ENCODE measurements at regions not wholly inside any gene's neighbourhood (a gene's known extent, or its start where the extent isn't known, plus 50 kb on each side); places are given as distances from the start of the nearest gene placed in this dataset.

GRCh38 chr9:3769646-3770045 lies 243.8 kb upstream of the RFX3 start:
- no peak for DNase-seq (ENCODE audit: low spot score)
- 28% methylated on average over 4 of the region's 4 CpGs for WGBS
- Histone ChIP-seq H3K9ac (ENCODE audit: low read depth in 1 of 2, low read length in 2 of 2) (no peak overlapping the region), H3K4me1 (ENCODE audit: control insufficient read depth in 4 of 4, insufficient read depth in 4 of 4, low read length in 3 of 4) (no peaks in the 10 kb centered on the region), H3K4me3 (ENCODE audit: low read depth in 1 of 3, low read length in 3 of 3) (no peak overlapping the region), H3K36me3 (ENCODE audit: control insufficient read depth in 4 of 4, insufficient read depth in 3 of 4, low read depth in 1 of 4, low read length in 3 of 4) (no peaks in the 10 kb centered on the region), H3K9me3 (ENCODE audit: control insufficient read depth in 4 of 4, low read length in 3 of 4) (no peaks in the 10 kb centered on the region), H3K27ac (ENCODE audit: low read depth in 1 of 2, low read length in 2 of 2) (peak overlapping the region; percentile 18 to 33), H3K27me3 (ENCODE audit: control insufficient read depth in 4 of 4, insufficient read depth in 4 of 4, low read length in 3 of 4) (peaks cover 0 to 3% (median 0%) of the 10 kb centered on the region in 4 donors)
- TF ChIP-seq MAX (IDR thresholded peaks at IDR 0.05) (no peak), SP1 (IDR thresholded peaks at IDR 0.05) (no peak), RXRA (IDR thresholded peaks at IDR 0.05) (no peak), GABPA (IDR thresholded peaks at IDR 0.05 in 1 of 2, conservative IDR thresholded peaks at IDR 0.05 in 1 of 2) (no peak), YY1 (IDR thresholded peaks at IDR 0.05) (no peak), NR2F2 (IDR thresholded peaks at IDR 0.05) (no peak), TAF1 (conservative IDR thresholded peaks at IDR 0.05) (no peak)

- H3K4me1 ChIP-seq (ENCODE audit: control insufficient read depth in 4 of 4, insufficient read depth in 4 of 4, low read length in 3 of 4) = no peaks in the 10 kb centered on the region
- H3K27ac ChIP-seq (ENCODE audit: low read depth in 1 of 2, low read length in 2 of 2) = peak overlapping the region; percentile 20 to 33
- no peak overlapping the region for H3K4me3 ChIP-seq (ENCODE audit: low read depth in 1 of 3, low read length in 3 of 3)
- no peak overlapping the region for H3K9ac ChIP-seq (ENCODE audit: low read depth in 1 of 2, low read length in 2 of 2)
- no peak for DNase-seq (ENCODE audit: low spot score)
- H3K36me3 ChIP-seq (ENCODE audit: control insufficient read depth in 4 of 4, insufficient read depth in 3 of 4, low read depth in 1 of 4, low read length in 3 of 4) = no peaks in the 10 kb centered on the region
- H3K9me3 ChIP-seq (ENCODE audit: control insufficient read depth in 4 of 4, low read length in 3 of 4) = no peaks in the 10 kb centered on the region
- TF ChIP-seq HNF4A (conservative IDR thresholded peaks at IDR 0.05) (peak in 1 of 2 donors; percentile 38), RAD21 (IDR thresholded peaks at IDR 0.05) (no peak), NR2F2 (IDR thresholded peaks at IDR 0.05) (peak; percentile 92), SP1 (IDR thresholded peaks at IDR 0.05) (peak; percentile 15), REST (IDR thresholded peaks at IDR 0.05) (no peak), YY1 (IDR thresholded peaks at IDR 0.05) (no peak), GABPA (IDR thresholded peaks at IDR 0.05 in 1 of 2, conservative IDR thresholded peaks at IDR 0.05 in 1 of 2) (no peak), ATF3 (IDR thresholded peaks at IDR 0.05) (no peak), RXRA (IDR thresholded peaks at IDR 0.05) (peak in 1 of 2 donors; percentile 40), ZBTB33 (IDR thresholded peaks at IDR 0.05) (no peak), JUND (IDR thresholded peaks at IDR 0.05) (no peak), TAF1 (conservative IDR thresholded peaks at IDR 0.05) (no peak)
- 76% methylated on average over 5 of the region's 5 CpGs for WGBS
- H3K27me3 ChIP-seq (ENCODE audit: control insufficient read depth in 4 of 4, insufficient read depth in 4 of 4, low read length in 3 of 4) = peaks cover 0 to 3% (median 0%) of the 10 kb centered on the region in 4 donors
Observed at GRCh38 chr9:3768712-3769457, 243.1 kb upstream of the RFX3 start.

All from liver (tissue), 7 donors.